ENCODE measurements at regions not wholly inside any gene's neighbourhood (a gene's known extent, or its start where the extent isn't known, plus 50 kb on each side); places are given as distances from the start of the nearest gene placed in this dataset.

DNA sequence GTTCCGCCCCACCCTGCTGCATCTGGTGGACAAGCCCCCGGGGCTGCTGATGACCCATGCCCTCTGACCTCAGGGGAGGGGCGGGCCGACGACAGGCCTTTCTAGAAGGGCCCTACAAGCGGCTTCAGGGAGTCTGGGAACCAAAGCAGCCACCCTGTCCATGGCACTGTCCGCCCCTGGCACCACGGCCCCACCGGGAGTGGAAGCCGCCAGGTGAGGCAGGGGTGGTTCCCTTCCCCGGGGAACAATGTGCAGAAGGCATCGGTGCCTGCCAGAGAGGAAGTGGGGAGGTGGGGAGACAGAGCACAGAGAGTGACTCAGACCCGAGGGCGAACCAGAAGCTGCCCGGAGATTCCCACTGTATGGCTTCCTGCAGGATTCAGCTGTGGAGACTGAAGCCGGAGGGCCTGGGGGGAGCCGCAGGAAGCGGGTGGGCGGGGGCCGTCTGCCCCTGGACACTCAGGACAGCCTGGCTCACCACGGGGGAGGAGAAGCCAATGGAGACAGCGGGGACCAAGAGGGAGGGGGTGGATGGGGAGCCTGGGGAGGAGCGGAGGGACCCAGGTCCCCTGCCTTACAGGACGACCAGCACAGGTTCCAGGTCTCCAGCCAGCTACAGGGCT is 134.0 kb downstream of the TPRA1 start:
- intact Hi-C loops (cut with DNase I): loop anchor here (5.0 to 10.0 kb wide), 11 partner anchors 91 to 942 kb away; partner anchors contain the start of genes CHST13 (in 2 of the 4), PLXNA1 (in 2 of the 4) and UROC1 (in 1 of the 4)
- peak in 4 of 5 donors; percentile 31 to 52 (median 36) for DNase-seq
- no peak overlapping the region for H3K4me3 ChIP-seq
- no peaks in the 10 kb centered on the region for H3K9me3 ChIP-seq
- TF ChIP-seq POLR2A (IDR thresholded peaks at IDR 0.05) (no peak), EP300 (IDR thresholded peaks at IDR 0.05) (no peak)
- TF ChIP-seq, protein P1, sequence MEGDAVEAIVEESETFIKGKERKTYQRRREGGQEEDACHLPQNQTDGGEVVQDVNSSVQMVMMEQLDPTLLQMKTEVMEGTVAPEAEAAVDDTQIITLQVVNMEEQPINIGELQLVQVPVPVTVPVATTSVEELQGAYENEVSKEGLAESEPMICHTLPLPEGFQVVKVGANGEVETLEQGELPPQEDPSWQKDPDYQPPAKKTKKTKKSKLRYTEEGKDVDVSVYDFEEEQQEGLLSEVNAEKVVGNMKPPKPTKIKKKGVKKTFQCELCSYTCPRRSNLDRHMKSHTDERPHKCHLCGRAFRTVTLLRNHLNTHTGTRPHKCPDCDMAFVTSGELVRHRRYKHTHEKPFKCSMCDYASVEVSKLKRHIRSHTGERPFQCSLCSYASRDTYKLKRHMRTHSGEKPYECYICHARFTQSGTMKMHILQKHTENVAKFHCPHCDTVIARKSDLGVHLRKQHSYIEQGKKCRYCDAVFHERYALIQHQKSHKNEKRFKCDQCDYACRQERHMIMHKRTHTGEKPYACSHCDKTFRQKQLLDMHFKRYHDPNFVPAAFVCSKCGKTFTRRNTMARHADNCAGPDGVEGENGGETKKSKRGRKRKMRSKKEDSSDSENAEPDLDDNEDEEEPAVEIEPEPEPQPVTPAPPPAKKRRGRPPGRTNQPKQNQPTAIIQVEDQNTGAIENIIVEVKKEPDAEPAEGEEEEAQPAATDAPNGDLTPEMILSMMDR (IDR thresholded peaks at IDR 0.05): no peak
- H3K36me3 ChIP-seq: no peaks in the 10 kb centered on the region
- H3K27me3 ChIP-seq: no peaks in the 10 kb centered on the region
- peaks cover 11% of the 10 kb centered on the region for H3K4me1 ChIP-seq (ENCODE audit: insufficient read depth)
- 6 to 7% (median 6%) methylated on average over 22 to 24 of the region's 24 CpGs for WGBS, 3 donors
- peak overlapping the region in 1 of 2 donors; percentile 44 for H3K27ac ChIP-seq

DNA sequence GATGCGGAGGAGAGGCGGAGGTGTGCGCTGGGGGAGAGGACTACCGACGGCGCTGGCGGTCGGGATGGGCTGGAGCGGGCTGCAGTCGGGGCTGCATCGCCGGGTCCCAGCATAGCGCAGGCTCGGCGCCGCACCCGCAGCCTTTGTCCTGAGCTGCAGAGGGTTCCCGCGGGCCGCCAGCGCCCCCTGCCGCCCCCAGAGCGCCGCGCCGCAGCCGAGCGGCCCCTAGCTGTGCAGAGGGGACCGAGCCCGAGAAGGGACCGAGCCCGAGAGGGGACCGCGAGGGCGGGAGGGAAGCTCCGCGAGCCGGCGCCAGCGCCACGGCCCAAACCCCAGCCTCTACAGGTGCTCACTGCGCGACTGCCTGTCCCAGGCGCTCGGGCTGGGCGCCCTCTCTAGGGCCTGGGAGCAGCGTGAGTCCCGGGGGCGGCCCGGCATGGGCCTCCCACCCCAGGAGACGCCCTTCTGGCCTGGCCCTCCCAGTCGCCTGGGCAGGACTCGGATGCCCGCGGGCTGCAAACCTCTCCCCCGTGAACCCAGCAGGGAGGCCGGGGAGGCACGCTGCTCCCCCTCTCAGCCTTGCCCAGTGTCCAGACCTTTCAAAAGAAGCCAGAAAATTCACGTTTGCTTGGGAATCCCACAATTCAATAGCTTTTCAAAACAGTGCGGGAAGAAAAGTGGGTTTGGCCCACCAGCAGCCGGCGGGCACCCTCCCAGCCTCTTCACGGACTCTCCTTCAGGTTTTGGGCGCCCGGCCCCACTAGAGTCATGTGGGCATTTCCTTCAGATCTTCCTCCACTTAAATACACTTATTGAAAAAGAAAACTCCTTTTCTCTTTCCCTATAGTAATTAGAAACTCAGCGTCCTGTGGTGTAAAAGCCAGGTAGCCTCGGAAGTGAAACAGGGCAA is 134.7 kb downstream of the TPRA1 start:
- Histone ChIP-seq H3K4me1 (ENCODE audit: insufficient read depth) (peaks cover 11% of the 10 kb centered on the region), H3K27ac (no peak overlapping the region), H3K36me3 (no peaks in the 10 kb centered on the region), H3K4me3 (no peak overlapping the region), H3K27me3 (no peaks in the 10 kb centered on the region), H3K9me3 (no peaks in the 10 kb centered on the region)
- TF ChIP-seq, protein P1 (IDR thresholded peaks at IDR 0.05): peak; percentile 65 to 90 (median 85)
- no peak for TF ChIP-seq POLR2A (IDR thresholded peaks at IDR 0.05)
- TF ChIP-seq EP300 (IDR thresholded peaks at IDR 0.05): no peak
- intact Hi-C loops (cut with DNase I): loop anchor here (5.0 to 10.0 kb wide), 11 partner anchors 92 to 941 kb away; partner anchors contain the start of genes CHST13 (in 2 of the 4), PLXNA1 (in 2 of the 4) and UROC1 (in 1 of the 4)
- 2 to 4% (median 3%) methylated on average over 57 to 67 of the region's 67 CpGs for WGBS, 3 donors
- DNase-seq: peak; percentile 61 to 87 (median 75)

DNA sequence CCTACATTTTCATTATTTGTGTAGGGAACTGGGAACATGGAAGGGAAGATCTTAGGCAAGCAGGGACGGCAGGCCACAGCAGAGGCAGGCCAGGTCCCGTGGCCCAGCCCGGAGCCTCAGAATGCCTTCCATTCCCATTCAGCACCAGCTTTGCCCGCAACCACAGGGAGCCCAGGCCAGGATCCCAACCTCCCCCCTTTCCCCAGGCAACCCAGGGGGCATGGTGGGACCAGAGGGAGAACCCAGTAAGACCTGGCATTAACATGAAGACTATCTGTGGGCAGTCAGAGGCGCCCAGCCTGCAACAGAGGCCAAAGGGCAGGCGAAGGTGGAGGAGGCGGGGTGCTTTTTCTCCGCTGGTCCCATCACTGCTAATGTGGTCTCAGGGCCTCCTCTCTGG is 135.6 kb downstream of the TPRA1 start:
- TF ChIP-seq EP300 (IDR thresholded peaks at IDR 0.05) (no peak), POLR2A (IDR thresholded peaks at IDR 0.05) (no peak)
- H3K4me3 ChIP-seq: no peak overlapping the region
- no peaks in the 10 kb centered on the region for H3K36me3 ChIP-seq
- H3K27me3 ChIP-seq: no peaks in the 10 kb centered on the region
- intact Hi-C loops (cut with DNase I): loop anchor here (5.0 to 10.0 kb wide), 12 partner anchors 92 to 940 kb away; partner anchors contain the start of genes PLXNA1 (in 3 of the 4), CHST13 (in 2 of the 4) and UROC1 (in 1 of the 4)
- H3K27ac ChIP-seq: no peak overlapping the region
- WGBS, 3 donors: 77 to 85% (median 84%) methylated on average over 8 of the region's 8 CpGs
- H3K4me1 ChIP-seq (ENCODE audit: insufficient read depth): peaks cover 11% of the 10 kb centered on the region
- peak in 1 of 5 donors; percentile 28 for DNase-seq
- H3K9me3 ChIP-seq: no peaks in the 10 kb centered on the region

DNA sequence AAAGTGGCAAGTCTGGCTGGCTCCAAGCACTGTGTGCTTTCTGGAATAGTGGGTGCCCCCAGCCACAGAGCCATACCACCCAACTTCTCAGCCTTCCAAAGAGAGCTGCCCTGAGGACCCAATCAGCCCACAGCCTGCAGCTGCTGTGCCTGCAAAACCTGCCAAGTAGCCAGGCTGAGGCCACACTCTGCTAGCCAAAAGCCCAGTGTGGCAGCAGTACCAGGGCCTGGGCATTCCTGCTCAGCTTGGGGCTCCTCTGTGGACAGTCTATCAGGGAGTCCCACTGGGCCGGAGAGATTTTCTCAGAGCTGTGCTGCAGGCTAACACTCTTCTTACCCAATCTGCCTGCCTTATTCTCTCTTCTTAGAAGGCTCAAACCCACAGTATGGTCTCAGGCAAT is 136.5 kb downstream of the TPRA1 start:
- Histone ChIP-seq H3K36me3 (no peaks in the 10 kb centered on the region), H3K4me1 (ENCODE audit: insufficient read depth) (peaks cover 11% of the 10 kb centered on the region), H3K4me3 (no peak overlapping the region), H3K9me3 (no peaks in the 10 kb centered on the region), H3K27ac (no peak overlapping the region), H3K27me3 (no peaks in the 10 kb centered on the region)
- peak in 1 of 5 donors; percentile 16 for DNase-seq
- intact Hi-C loops (cut with DNase I): loop anchor here (5.0 to 10.0 kb wide), 8 partner anchors 469 to 939 kb away; partner anchors contain the start of genes PLXNA1 (in 2 of the 4), CHST13 (in 1 of the 4) and UROC1 (in 1 of the 4)
- 79 to 95% (median 94%) methylated on average over 1 of the region's 1 CpG for WGBS, 3 donors
- TF ChIP-seq EP300 (IDR thresholded peaks at IDR 0.05) (no peak), POLR2A (IDR thresholded peaks at IDR 0.05) (no peak)
- TF ChIP-seq, protein P1 (IDR thresholded peaks at IDR 0.05): no peak

Measured in ovary (tissue), 7 donors.